Astrocyte of the spinal cord (primary cell): ENCODE measurements at regions not wholly inside any gene's neighbourhood (a gene's known extent, or its start where the extent isn't known, plus 50 kb on each side); places are given as distances from the start of the nearest gene placed in this dataset.

Experiments used
- DNase-seq: peaks from one replicate; pipeline ENCODE4 v3.0.0; 2011; ENCODE audit warnings: low read depth, low spot score
- H3K4me3 ChIP-seq: 2 replicates; pipeline ENCODE4 v1.5.1; 2011; ENCODE audit warnings: low read depth, mild to moderate bottlenecking, low read length, moderate library complexity
- CTCF ChIP-seq: IDR thresholded peaks from 2 replicates; pipeline ENCODE4 v1.5.1; 2012; ENCODE audit warnings: low read depth, mild to moderate bottlenecking, low read length, inconsistent platforms
- in situ Hi-C: cut with HindIII; loops from 2 replicates; pipeline ENCODE4 v1.10.0; 2017; ENCODE audit warnings: low sequenced_read_pairs

- no peak overlapping the region for H3K4me3 ChIP-seq
- DNase-seq: no peak
- in situ Hi-C loops: no loop called here
- no peak for TF ChIP-seq CTCF
Measured at GRCh38 chr5:113809626-113810025, 296.1 kb downstream of the YTHDC2 start.

GRCh38 chr5:113813466-113813865 is 300.0 kb downstream of the YTHDC2 start:
- no peak for DNase-seq
- TF ChIP-seq CTCF: no peak
- in situ Hi-C loops: no loop called here
- H3K4me3 ChIP-seq: no peak overlapping the region

GRCh38 chr5:113817683-113818082 is 304.2 kb downstream of the YTHDC2 start:
- in situ Hi-C loops: no loop called here
- no peak for TF ChIP-seq CTCF
- H3K4me3 ChIP-seq: no peak overlapping the region
- DNase-seq: no peak

GRCh38 chr5:113823696-113824095 is 310.2 kb downstream of the YTHDC2 start:
- no peak for DNase-seq
- H3K4me3 ChIP-seq: no peak overlapping the region
- in situ Hi-C loops: no loop called here
- TF ChIP-seq CTCF: no peak

- in situ Hi-C loops: no loop called here
- no peak for TF ChIP-seq CTCF
- DNase-seq: no peak
- no peak overlapping the region for H3K4me3 ChIP-seq
Measured at GRCh38 chr5:113824307-113824706, 310.8 kb downstream of the YTHDC2 start.

- H3K4me3 ChIP-seq: no peak overlapping the region
- no peak for TF ChIP-seq CTCF
- DNase-seq: no peak
- in situ Hi-C loops: no loop called here
Measured at GRCh38 chr5:113825176-113825575, 311.7 kb downstream of the YTHDC2 start.

GRCh38 chr5:113846941-113847340 is 333.4 kb downstream of the YTHDC2 start:
- no peak overlapping the region for H3K4me3 ChIP-seq
- TF ChIP-seq CTCF: no peak
- in situ Hi-C loops: no loop called here
- no peak for DNase-seq
